HG03097 (cell line): ENCODE measurements at regions not wholly inside any gene's neighbourhood (a gene's known extent, or its start where the extent isn't known, plus 50 kb on each side); places are given as distances from the start of the nearest gene placed in this dataset.
"Not testable (repeated sequence)": the region's sequence is repeated elsewhere in the genome, so short reads cannot be mapped to it uniquely, and the experiment has no call there.

ENCODE experiments used
- ATAC-seq: cut with Tn5 transposase; IDR thresholded peaks from one replicate; pipeline ENCODE4 v1.9.1; 2021; ENCODE audit not compliant: unreplicated experiment, low FRiP score

DNA sequence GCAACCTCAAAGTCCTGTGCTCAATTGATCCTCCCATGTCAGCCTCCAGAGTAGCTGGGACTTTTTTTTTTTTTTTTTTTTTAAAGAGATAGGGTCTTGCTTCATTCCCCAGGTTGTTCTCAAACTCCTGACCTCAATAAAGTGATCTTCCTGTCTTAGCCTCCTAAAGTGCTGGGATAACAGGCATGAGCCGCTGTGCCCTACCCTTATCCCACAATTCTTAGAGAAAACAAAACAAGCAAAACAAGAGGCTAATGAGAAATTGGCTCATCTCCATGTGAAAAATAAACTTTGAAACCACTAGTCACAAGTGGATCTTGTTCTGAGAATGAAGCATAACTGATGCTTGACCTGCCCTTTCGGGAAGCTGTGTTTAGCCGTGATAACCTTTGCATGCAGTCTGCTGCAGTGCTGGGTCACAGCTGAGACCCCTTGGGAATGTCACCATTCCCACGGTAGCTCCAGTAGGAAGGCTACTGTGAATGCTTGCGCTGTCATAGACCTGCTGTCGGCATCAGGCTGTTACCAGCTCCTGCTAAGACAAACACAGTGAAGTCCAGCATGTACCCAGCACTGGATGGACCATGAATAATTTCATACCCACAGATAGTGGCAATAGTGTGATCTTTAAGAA, 290.7 kb upstream of the KIAA1217 start:
- ATAC-seq: no peak

DNA sequence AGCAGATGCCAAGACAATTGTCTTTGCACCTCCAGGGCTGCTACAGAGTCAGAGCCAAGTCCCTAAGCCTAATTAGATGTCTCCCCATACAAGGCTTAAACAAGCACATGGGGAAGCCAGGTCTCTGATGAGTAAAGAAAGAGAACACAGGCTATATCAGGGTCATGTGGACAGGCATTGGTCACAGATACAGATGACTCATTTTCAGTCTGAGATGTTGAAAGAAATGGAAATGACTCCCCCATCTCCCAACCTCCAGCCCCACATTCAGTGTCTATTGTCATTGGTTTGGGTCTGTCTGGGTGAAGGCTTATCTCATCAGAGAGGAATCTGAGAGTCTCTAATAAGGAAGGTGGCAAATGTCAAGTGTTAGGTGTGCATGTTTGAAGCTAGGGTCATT, 290.1 kb upstream of the KIAA1217 start:
- ATAC-seq: no peak

DNA sequence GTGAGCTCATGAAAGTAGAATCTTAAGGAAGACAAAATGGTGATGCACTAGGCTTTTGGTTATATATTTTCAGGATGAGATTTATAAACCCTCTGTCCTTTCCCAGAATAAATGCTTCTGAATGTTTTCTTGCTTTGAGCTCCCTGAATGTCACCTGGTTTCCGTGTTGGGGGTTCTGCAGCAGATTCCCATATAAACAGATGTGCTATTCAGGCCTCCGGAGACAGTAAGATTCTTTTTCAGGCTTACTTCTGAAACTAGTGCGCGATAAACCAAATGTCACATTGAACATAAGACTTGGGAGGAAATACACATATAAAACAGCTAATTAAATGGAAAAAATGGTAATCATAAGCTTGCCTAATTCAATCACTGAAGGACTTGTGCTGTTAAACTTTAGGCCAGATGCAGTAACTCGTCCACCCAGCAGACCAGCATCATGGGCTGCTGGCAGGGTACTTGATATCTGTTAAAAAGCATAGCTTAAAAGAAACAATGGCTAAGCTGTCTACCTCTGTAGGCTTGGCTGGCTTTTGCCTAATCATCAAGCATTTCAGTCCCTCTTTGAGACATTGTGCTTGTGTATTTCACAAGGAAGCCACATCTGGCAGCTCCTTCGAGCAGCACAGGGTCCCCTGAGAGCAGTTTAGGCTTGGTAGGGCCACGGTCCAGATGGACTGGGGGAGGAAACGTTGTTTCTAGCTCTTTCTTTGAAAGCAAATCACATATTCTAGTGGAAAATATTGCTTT, 281.2 kb upstream of the KIAA1217 start:
- ATAC-seq: no peak

DNA sequence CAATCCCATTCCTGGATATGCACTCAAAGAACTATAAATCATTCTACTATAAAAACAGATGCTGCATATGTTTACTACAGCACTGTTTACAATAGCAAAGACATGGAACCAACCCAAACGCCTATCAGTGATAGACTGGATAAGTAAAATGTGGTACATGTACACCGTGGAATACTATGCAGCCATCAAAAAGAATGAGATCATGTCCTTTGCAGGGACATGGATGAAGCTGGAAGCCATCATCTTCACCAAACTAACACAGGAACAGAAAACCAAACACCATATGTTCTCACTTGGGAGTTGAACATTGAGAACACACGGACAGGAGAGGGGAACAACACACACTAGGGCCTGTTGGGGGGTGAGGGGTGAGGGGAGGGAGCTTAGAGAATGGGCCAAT, 274.9 kb upstream of the KIAA1217 start:
- not testable (repeated sequence) for ATAC-seq

DNA sequence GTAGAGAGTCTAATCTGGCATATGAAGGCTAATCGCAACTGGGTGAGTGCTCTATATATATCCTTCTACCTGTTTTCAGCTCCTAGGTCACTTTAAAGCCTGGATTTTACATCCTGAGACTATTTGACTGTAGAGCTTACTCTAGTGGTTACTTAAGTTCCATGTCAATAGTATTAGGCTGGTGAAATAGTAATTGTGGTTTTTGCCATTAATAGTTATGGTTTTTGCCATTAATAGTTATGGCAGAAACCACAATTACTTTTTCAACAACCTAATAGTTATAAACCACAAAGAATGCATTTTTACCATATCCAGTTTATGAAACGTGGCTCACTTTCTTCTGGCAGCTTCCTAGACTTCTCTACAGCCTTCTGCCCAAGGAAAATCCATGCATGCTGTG, 263.1 kb upstream of the KIAA1217 start:
- no peak for ATAC-seq

DNA sequence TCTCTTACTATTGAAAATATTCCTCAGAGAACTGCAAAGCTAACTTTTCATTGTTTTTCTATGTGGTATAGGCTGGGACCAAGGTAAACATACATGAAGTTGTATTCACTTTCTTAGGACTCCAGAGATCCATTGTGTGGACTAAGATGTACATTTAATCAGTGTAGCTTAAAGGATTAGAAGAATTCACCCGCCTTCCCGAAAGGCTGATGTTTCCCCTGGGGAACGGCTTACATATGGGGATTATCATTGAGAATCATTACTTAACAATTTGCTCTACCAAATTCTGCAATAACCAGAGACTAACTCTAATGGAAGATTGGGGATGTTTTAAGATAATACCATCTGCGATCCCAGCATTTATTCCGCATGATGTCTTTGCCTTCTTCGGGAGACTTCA, 257.1 kb upstream of the KIAA1217 start:
- ATAC-seq: no peak

DNA sequence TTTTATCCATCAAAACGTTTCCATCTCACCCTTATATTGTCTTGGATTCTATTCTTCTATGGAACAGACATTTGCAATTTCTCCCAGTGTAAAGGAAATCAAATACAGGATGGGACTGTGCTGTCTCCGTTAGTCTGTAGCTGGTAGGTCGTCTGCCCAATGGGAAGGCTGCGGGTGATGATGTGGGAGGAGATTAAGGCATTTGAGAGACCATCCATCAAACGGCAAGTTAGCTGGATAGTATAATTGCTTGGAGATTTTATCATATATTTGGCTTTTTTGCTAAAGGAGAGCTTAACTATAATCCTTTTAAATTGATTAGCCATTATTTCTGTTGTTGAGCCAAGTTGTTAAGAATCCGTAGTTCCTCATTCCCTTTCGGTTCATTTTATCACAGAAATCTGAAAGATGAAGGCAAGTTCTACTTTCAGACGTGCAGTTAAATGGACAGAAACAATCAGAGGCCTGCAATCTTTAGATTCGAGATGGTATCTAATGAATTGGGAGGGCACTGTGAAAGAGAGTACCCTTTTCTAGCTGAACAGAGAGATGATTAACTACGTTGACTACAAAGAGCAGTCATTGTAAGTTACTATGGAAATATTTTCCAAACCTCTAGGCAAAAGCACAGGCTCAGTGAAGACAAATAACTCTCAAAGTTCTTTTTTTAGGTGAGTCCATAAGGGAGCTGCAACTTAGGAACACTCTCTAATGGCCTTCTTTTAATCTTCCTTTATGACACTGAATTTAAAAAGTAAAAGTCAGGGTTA, 253.3 kb upstream of the KIAA1217 start:
- no peak for ATAC-seq

DNA sequence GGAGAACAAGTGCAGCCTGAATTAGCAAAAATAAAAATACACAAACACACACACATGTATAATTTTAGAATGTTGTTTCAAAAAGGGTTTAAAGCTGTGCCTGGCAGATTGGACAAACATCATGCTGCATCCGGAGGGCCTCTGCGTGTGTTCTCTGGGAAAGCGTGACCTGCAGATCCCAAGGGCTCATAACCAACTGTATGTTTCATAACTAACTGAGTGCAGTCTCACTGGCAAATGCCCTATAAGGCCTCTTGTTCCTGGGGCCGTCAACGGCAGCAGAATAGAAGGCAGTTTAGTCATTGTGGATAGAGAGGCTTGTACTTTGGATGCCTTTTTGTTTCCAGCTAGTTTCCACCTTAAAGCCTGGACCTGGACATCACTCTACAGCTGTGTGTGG, 243.8 kb upstream of the KIAA1217 start:
- ATAC-seq: no peak

DNA sequence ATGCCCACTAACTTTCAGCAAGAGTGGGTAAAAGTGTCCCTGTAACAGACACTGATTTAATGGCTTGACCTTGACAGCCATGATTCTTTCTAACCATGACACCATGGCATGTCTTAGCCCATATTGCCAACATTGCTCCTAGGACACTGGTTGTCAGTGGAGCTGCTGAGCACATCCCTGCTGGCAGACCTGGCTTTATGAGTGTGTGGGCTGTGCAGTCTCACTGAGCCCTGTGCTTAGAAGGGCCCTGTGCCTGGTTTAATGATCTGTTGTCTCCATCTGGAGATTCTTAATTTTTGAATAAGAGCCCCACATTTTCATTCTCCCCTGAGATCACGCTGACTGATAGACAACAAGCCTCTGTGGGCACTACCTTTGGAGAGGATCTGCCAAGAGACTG, 243.1 kb upstream of the KIAA1217 start:
- no peak for ATAC-seq

DNA sequence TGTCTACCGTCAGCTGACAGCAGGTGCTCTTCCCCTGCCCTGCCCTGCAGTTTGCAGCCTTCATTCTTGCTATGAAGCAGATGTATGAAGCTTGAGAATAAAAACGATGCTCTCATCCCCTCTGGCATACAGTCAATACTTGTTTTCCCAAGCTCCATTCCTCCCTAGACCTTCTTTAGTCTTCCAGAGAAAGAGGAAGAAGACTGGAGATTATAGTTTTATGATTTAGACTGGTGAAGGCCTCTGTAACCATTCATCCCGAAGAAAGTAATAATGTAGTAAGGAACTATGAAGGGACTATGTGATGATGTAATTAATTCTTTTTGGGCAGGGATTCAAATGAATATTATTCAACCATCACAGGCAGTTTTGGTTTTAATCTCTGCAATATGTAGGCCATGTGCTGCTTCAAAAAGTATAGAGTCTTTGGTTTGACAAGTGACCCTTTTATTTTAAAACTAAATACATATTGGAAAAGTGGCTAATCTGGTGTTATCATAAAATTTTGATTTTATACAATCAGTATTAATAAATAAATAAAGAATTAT, 242.4 kb upstream of the KIAA1217 start:
- ATAC-seq: no peak

DNA sequence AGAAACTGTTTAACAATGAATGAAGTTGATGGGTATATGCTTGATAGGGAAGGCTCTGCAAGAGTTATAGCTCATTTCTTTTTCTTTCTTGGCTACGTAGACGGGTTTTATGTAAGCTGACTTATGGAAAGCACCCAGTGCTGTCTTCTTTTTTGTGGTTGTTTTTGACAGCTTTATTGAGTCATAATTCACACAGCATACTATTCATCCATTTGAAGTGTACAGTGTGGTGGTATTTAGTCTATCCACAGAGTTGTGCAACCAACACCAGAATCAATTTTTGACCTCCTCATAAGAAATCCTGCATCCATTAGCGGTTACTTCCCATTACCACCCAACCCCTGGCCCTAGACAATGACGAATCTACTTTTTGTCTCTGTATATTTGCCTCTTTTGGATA, 240.6 kb upstream of the KIAA1217 start:
- no peak for ATAC-seq

DNA sequence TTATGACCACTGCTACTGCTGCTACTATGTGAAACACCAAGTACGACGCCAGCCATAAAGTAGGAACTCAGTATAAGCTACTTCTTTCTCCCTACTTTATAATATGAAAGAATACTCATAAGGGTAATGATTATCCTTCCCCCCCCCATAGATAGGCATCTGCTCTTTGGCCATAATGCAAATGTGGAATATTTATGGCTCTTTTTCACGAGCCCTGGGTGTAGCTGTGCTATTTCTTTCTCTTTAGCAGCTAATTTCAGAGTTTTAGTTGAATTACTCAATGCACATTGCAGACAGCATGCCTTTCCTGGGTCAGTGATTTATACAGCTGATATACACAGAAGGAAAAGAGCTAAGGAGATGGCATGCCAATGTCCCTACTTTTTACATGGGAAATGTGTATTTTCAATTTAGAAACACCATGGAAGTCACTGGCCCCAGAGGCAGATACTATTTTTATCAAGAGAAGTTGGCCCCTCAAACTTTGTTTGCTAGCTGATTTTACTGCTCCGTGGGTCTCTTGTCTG, 234.1 kb upstream of the KIAA1217 start:
- ATAC-seq: no peak

DNA sequence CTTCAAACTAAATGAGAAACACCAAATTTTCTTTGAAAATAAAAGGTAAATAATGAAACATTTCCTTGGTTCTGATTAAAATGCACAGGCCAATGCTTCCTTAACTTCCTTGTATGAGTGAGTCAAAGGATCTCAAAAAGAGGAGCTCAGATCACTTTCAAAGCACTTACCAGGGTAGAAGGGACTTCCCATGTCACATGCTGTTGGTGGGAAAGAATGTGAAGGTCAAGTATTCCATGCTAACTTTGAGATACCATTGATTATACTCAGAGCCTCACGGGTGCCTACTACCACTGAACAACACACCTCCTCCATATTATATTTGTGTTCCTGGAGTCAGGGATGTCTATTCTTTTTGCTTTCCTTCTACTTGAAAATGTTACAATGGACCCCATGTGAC, 233.5 kb upstream of the KIAA1217 start:
- ATAC-seq: no peak

DNA sequence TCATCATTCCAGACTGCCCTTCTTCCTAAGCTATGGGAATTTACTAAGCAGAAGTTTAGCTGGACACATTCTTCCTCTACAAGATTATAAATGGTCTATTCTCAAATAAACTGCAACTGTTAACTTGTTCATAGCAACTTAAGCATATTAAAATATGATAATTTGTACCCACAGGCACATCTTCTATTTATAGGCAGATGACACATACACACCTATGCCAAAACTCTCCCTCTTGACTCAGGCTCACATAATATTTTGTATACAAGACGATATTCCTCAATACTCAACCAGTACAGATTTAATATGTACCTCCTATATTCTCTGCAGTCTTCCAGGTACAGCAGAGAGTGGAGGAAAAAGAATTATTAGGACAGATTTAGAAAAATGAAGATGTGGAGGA, 232.7 kb upstream of the KIAA1217 start:
- no peak for ATAC-seq

DNA sequence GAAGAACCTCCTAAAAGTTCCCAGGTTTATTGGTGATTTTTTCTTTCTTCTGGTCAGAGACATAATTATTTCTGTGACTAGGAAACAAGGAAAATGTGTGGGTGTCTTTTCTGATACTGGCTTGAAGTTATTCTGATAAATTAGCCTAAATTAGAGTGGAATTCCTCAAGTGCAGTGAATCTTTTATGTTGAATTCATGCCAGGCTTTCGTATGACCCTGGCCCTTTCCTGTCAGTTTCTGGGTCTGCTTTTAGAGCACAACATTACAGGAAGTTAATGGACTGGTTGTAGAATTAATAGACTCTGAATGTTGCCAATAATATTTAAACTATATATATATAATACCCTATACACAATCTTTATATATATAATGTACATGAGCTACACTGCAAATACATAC, 230.6 kb upstream of the KIAA1217 start:
- ATAC-seq: no peak

DNA sequence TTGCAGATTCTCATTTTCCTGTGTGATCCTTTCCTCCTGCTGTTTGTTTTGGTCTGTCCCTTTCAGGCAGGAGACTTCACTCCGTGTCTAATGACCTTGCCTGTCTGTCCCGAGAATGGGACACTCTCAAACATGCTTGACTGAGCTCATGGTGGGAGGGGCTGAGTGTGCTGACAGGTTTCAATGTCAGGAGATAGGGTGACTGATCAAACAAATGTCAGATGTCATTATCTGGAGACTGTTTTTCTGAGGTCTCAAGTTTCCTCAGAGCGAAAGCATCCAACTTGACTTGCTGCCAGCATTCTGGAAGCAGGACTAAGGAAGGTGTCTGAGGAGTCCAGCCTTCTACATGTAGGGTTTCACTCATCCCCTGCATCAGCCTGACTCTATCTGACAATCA, 228.8 kb upstream of the KIAA1217 start:
- no peak for ATAC-seq

DNA sequence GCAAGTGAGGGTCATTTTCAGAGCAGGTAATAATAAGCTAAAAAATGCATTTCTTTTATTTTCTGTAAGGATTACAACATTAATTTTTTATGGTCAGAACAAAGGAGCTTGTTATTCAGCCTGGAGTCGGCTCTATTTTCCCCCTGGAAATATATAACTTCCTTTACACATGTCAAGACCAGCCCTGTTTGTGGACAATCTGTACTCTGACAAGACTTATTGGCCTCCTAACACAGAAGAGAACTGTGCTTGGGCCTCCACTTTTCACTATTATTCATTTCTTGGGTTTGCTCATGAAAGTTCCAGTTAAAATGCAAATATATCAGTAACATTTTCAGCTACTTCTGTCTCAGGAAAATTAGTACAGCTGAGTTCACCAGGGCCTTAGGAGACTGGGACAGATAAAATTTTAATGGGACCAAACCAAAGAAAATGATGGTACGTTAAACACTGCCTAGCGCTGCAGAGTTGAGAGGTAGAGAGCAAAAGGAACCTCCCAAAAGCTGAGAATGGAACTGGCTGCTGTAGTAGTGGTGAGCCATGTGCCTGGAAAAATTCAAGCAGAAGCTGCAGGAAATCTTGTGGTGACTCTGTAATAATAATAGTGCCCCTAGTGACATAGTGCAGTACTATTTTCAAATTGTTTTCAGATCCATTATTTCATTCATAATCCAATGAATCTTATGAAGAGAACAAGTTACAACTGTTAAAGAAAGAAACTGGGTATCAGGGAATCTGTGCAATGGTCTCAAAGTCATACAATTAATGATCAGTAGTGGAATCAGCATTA, 227.2 kb upstream of the KIAA1217 start:
- no peak for ATAC-seq

DNA sequence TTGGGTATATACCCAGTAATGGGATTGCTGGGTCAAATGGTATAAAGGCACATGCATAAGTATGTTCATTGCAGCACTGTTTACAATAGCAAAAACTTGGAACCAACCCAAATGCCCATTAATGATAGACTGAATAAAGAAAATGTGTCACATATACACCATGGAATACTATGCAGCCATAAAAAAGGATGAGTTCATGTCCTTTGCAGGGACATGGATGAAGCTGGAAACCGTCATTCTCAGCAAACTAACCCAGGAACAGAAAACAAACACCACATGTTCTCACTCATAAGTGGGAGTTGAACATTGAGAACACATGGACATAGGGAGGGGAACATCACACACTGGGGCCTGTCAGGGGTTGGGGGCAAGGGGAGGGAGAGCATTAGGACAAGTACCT, 224.5 kb upstream of the KIAA1217 start:
- not testable (repeated sequence) for ATAC-seq

DNA sequence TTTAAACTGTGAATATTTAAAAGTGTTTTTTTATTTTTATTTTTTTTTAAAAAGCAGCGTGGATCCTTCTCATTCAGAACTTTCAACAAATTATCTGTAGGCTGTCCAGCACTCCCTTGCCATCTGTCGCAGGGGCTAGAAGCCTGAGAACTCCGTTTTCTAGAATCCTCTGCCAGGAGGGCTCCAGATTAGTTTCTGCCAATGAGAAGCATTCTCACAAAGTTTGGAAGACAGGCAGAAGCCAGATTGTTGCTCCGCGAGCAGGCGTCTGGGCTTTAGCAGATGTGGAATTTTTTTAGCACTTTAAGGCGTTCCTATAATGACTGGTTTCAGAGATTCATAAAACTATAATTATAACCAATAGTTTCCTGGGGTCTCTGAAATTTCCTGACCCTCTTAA, 220.9 kb upstream of the KIAA1217 start:
- ATAC-seq: no peak

DNA sequence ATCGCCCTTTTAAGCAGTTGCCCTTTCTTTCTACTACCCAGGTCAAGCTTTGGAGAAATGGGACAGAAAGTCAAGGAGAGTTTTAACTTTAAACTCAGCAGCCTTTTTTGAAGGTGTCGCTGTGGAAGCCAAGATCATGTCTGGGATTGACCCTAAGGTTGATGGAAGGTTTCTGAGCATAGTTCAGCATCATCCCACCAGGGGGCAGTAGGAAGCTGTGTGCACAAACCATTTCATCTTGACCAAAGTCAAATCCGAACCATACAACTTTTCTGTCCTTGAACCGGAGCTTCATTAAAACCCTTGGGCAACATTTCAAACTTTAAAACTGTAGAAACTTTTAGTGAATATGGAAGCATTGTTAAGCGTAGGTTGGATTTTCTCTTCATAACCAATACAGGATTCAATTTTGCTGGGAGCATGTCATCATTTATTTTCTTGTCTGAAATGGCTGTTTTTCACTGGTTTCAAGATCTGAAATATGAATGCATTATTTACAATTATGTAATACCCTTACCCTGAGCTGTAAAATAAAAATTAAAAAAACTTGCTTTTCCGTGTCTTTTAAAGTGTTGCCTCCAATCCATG, 214.4 kb upstream of the KIAA1217 start:
- no peak for ATAC-seq
